Activated CD4-positive, CD25-positive, alpha-beta regulatory T cell treated with anti-CD3 and anti-CD28 coated beads, Interleukin-2, amount 50 U/mL, for 24 hours (primary cell): ENCODE measurements at regions not wholly inside any gene's neighbourhood (a gene's known extent, or its start where the extent isn't known, plus 50 kb on each side); places are given as distances from the start of the nearest gene placed in this dataset.
"Not testable (repeated sequence)": the region's sequence is repeated elsewhere in the genome, so short reads cannot be mapped to it uniquely, and the experiment has no call there.

Experiments
- ATAC-seq, 2 donors: fragments of 150-1000 bp; cut with Tn5 transposase; one replicate each; pipeline ENCODE4 v1.10.0; 2021; ENCODE audit warnings: mild to moderate bottlenecking in 1 of 2, moderate library complexity in 1 of 2

- ATAC-seq: no peak
Measured at GRCh38 chr11:109480251-109480650, 58.3 kb downstream of the C11orf87 start.

GRCh38 chr11:109486129-109486528 lies 64.1 kb downstream of the C11orf87 start:
- no peak for ATAC-seq

- ATAC-seq: no peak
Measured at GRCh38 chr11:109490953-109491635, 69.1 kb downstream of the C11orf87 start.

- no peak for ATAC-seq
Measured at GRCh38 chr11:109506115-109506514, 84.1 kb downstream of the C11orf87 start.

GRCh38 chr11:109507331-109507730 lies 85.3 kb downstream of the C11orf87 start:
- no peak for ATAC-seq

- no peak for ATAC-seq
Measured at GRCh38 chr11:109507836-109508561, 86.0 kb downstream of the C11orf87 start.

GRCh38 chr11:109508943-109509342 lies 87.0 kb downstream of the C11orf87 start:
- ATAC-seq: no peak

- no peak for ATAC-seq
Measured at GRCh38 chr11:109510316-109510715, 88.3 kb downstream of the C11orf87 start.

- no peak for ATAC-seq
Measured at GRCh38 chr11:109511598-109511997, 89.6 kb downstream of the C11orf87 start.

- ATAC-seq: no peak
Measured at GRCh38 chr11:109512249-109512648, 90.3 kb downstream of the C11orf87 start.

GRCh38 chr11:109512680-109513079 lies 90.7 kb downstream of the C11orf87 start:
- no peak for ATAC-seq

- no peak for ATAC-seq
Measured at GRCh38 chr11:109514313-109515018, 92.5 kb downstream of the C11orf87 start.

GRCh38 chr11:109519253-109519652 lies 97.3 kb downstream of the C11orf87 start:
- ATAC-seq: no peak

- no peak for ATAC-seq
Measured at GRCh38 chr11:109521571-109522086, 99.6 kb downstream of the C11orf87 start.

- no peak for ATAC-seq
Measured at GRCh38 chr11:109522116-109522755, 100.2 kb downstream of the C11orf87 start.

GRCh38 chr11:109525636-109526035 lies 103.6 kb downstream of the C11orf87 start:
- not testable (repeated sequence) for ATAC-seq

GRCh38 chr11:109526061-109526460 lies 104.1 kb downstream of the C11orf87 start:
- no peak for ATAC-seq

- ATAC-seq: no peak
Measured at GRCh38 chr11:109526931-109527330, 104.9 kb downstream of the C11orf87 start.

- ATAC-seq: no peak
Measured at GRCh38 chr11:109527496-109527895, 105.5 kb downstream of the C11orf87 start.

- no peak for ATAC-seq
Measured at GRCh38 chr11:109547356-109548027, 125.5 kb downstream of the C11orf87 start.

GRCh38 chr11:109552376-109552775 lies 130.4 kb downstream of the C11orf87 start:
- no peak for ATAC-seq

- ATAC-seq: no peak
Measured at GRCh38 chr11:109553284-109553683, 131.3 kb downstream of the C11orf87 start.
